Hepatic stellate cell (primary cell): ENCODE measurements at regions not wholly inside any gene's neighbourhood (a gene's known extent, or its start where the extent isn't known, plus 50 kb on each side); places are given as distances from the start of the nearest gene placed in this dataset.

ENCODE experiments used
- DNase-seq: peaks from one replicate; pipeline ENCODE4 v3.0.0; 2011; ENCODE audit warnings: low spot score

DNA sequence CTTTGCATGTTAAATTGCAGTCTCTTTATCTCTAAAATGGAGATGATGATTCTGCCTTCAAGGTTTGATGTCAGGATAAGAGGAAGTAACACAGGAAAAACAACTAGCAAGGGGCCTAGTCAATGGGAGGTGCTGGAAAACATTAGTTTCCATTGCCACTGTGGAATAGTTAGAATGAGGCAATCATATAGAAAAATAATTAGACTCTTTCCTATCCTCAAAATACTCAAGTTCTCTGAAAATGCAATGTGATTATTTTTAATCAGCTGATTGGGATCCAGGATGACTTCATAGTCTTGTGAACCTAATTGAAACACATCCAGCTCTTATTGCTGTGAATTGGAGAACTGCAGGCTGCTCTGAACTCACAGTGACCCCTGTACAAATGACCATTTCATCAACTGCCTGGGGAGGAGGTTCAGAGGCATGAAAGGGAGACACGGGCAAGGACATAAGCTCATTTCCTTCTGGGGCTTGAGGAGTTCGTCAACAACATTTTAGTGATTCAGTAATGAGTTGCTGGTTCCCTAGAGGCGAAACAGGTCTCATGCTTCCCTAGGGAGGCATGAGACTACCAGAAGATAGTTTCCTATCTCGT lies 422.5 kb downstream of the LPIN1 start:
- DNase-seq: peak; percentile 14

DNA sequence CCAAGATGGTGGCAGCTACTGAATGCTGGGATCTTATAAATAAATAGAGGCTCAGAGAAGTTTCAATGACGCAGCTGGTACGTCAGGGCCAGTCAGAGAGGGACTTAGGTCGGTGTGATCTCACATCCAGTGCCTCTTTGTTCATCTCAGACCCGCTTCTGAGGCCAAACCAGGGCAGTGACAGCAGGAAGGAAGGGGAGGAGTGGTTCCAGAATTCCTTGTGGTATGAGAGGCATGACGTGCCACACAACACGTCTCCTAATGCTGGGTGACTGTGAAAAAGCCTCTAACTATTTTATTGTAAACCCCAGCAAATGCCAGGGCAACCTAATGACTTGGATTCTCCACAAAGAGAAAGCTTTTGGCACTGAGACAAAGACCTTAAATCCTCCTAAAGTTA lies 423.3 kb downstream of the LPIN1 start:
- peak; percentile 78 for DNase-seq

DNA sequence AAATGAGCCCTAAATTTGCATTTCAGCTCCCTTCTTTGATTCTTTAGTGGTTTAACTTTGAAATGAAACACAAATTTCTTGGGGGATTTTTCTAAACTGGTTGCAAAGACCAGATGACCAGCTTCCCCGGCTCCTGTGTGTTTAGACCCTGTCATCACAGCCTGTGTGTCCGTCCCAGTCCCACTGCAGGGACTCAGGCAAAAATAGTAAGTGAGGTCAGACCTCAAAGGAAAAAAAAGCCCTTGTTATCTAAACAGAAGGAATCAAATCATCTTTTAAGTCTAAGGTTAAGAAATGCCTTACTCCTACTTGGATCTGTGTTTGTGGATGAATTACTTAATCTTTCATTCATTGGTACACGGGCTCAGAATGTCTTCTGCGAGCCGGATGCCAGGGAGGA lies 423.7 kb downstream of the LPIN1 start:
- DNase-seq: peak; percentile 34

DNA sequence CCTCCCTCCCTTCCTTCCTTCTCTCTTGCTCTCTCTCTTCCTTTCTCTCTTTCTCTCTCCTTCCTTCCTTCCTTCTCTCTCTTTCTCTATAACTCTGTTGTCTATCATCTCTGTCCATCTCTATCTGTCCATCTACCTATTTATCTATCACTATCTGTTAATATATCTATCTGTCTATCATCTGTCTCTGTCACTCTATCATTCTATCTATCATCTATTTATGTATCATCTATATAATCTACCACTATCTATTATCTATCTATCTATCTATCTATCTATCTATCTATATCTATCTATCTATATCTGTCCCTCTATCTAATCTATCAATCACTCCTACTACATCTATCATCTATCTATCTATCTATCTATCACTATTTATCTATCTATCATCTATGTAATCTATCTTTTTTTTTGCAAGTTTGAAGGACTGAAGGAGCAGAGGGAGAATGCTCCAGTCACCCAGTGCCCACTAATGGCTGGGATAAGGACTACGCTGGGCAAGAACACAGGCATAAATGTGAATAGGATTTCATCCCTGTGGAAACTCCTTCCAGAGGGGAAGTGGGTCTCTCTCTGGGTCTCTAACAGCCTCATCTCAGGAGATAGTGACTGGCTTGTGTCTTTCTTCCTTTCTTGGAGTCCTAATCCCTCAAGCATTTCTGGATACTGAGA lies 427.0 kb downstream of the LPIN1 start:
- no peak for DNase-seq

DNA sequence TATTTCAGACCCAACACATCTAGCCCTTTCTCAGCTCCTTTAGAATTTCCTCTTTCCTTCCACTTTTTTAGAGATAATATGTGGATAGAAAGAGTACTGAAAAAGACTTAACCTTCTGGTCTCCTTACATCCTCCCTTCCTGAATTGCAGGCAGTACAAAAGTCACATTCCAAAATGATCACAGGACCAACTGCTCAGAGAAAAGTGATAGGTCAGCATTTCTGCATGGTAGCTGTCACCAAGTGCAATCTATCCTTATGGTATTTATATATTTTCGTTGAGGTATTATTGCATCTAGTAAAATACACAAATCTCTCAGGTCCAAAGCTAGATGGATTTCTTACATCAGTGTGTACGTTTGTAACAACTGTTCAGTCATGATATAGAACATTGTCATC lies 427.5 kb downstream of the LPIN1 start:
- DNase-seq: no peak

DNA sequence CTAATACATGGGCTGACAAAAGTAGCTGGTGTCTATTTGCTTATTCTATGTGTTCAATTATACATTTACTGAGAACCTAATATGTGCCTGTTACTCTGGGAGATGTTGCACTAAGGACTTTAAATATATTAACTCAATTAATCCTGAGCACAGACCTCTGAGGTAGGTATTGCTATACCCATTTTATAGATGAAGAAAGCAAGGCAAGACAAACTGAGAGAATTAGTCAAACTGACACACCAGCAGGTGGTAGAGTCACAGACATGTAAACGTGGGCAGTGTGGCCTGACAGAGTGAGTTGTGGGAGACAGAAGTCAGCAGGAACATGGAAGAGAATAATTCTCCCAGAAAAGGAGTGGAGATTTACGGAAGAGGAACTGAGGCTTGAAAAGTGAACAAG lies 428.9 kb downstream of the LPIN1 start:
- DNase-seq: no peak

DNA sequence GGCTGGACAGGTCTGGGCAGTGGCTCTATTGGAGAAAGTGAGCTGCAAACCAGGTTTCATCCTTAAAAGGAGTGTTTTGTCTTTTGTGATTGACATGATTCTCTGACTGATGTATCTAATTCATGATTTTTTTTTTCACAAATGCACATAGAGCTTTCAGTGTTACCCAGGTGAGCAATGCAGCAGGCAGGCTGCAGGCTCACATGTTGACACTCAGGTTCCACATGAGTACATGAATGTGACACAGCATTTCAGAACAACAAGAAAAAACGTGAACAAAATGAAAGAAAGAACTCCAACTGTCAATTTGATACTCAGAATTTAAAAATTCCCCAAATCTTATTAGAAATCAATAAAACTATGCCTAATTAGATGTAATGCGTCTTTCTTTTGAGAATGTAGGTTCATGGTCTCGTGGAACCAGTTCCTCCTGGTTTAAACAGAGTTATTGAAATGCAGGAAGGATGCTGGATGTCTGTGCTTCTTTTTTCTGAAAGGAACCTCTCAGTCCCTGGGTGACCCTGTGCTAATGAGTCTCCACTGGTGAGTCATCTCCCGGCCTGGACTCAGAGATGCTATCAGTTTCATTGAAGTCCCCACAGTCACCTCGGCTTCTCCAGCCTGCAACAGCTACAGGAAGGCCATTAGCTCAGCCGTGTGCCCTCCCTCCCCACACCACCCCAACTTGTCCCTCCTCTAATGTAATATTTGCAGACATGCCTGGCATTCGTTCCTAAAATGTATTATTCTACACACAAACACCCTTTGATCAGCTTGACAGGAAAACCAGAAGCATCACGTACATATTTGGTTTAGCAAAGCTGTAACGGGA lies 430.4 kb downstream of the LPIN1 start:
- DNase-seq: peak; percentile 72

DNA sequence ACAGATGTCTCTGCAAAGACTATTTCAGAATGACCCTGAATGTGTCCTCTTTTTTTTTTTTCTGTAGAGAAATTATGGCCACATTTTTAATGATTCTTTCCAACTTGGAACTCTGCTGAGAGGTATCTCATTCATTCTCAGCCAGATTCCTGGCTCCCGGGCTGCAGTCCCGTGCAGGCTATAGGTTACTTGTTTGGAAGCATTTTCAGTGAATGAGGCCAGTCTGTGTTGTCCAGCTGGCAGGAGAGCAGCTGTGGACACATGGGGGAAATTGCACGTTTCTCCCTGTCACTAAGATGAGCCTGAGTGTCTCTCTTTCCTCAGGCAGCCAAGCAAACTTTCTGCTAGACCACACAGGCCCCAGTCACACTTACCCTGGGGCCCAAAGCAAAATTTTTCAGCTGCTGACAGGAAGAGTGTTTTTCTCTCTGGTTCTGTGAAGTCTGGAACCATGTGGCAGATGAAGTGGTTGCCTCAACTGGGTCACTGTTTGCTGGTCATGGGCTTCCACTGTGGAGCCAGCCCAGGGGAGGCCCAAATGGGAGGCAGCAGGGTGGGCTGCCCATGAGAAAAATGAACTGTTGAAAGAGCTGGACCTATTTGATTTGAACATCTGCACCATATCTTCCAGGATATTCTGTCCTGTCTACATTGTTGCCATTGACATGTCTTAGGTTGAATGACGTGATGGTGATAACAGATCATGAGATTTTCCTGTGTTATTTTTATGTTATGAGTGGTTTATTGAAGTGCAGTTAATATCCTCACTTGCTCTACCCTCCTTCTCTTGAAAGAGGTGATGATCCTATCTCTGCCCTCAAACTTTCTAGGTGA lies 431.2 kb downstream of the LPIN1 start:
- no peak for DNase-seq

DNA sequence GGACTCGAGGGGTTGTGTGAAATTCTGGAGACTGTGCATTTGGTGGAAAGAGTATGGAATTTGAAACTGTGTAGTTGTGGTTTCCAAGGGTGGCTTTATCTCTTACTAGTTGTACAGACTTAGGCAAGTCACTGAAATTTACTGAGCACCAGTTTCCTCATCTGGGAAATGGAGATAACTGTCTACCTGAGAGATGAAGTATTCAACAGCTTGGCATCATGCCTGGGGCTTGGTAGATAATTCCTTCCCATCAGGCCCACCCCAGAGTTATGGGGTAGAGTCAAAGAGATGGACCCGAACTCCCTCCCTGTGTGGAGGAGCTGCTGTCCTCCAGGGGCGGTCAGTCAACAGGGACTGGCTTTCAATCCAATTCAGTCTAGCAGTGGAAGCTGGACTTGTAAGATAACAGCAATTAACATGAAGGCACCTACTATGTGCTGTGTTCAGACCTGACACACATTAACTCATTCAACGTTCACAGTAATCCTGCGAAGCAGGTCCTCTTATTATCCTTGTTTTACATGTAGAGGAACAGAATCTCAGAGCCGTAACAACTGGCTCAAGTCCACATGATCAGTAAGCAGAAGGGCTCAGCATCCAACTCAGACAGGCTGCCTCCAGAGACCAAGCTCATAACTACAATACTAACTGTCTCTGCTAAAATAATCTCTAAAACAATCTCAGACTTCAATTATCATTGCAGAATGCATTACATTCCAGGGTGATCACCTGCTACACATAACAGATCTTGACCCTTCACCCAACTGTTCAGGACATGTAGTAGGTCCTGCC lies 432.1 kb downstream of the LPIN1 start:
- DNase-seq: no peak

DNA sequence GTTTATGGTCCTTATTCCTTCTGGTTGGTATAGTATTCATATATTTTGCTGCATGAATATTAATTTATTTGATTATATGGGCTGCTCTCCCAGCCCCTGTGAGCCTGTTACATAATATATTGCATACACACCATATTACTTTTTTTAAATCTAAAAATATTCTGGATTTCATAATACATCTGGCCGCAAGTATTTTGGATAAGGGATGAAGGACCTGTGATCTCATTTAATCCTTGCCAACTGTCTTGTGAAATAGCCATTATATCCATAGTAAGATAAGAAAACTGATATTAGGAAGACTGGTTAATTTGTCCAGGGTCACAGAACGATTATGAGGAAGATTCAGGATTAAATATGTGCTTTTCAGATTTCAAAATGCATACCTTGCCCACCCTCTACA lies 433.6 kb downstream of the LPIN1 start:
- DNase-seq: no peak

DNA sequence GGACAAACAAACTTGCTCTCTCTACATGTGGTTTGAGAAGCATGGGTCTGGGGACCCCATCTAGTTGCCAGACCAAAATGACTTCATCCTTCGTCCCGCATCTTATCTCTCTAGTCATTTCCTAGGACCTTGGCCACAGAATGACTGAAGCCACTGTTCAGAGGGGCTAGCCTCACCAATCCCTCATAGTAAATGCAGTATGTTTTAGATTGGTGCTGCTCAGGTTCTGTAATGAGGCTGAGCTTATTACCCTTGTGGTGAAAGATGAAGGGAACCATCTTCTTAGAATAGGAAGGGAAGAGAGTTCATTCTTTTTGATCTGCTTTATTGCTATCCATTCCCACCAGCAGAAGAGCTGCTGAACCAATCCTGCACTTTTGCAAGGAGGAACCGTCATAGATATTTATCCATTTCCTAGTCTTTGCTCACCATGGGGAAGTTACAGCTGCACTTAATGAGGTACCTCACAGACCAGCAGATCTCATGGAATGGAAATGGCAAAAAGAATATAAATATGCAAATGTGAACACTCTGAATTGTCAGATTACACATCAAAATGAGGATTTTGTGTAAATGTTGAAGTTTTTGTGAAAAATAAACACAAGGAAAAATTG lies 436.7 kb downstream of the LPIN1 start:
- DNase-seq: no peak

DNA sequence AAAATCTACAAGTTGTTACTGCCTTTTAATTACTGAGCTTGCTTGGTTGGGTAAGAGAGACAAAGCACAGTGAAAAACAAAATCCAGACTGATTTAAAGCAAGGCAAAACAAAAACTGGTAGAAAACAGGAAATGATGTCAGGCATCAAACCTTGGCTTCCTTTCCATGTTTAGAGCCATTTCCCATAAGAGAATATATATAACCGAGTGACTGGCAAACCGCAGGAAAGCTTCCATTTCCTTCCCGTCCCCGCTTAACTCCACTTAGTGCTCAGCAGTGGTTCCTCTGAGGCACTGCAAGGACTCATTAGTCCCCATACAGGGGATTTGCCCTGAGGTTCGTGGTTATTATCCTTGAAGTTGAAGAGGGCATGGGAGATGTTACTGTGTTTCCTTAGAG lies 446.3 kb downstream of the LPIN1 start:
- no peak for DNase-seq

DNA sequence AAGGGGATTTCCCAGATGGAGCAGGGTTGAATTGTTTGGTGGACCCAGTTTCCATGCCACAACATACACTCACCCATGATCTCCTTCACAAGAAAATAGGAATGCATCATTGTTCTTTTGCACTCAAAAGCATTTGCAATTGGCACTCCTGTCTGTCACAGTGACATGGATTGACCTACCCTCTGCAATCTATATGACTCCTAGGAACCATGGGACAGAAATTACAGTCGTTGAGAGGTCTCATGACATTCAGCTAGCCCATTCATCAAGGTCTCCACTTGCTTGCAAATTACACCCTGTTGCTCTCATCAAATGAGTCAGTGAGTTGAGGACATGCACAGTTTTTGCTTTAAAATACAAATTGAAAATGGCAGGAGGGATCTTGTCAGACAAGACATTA lies 448.5 kb downstream of the LPIN1 start:
- no peak for DNase-seq

DNA sequence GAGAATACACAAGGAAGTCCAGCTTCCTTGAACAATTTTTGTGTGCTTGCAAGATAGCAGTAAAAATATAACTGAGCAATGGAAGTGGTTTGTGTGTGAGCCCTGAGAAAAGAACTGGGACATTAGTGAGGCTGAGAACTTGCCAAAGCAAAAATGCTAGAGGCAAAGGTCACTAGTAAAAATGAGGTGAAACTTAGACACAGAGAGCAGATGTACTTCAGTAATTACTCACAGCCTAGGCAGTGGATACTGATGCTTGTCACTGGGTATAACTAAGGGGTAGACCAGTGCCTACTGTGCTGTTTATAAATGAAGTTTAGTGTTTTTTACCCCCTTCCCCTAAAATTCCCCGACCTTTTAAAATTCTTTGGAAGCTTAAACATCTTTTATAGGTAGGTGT lies 450.1 kb downstream of the LPIN1 start:
- DNase-seq: no peak

DNA sequence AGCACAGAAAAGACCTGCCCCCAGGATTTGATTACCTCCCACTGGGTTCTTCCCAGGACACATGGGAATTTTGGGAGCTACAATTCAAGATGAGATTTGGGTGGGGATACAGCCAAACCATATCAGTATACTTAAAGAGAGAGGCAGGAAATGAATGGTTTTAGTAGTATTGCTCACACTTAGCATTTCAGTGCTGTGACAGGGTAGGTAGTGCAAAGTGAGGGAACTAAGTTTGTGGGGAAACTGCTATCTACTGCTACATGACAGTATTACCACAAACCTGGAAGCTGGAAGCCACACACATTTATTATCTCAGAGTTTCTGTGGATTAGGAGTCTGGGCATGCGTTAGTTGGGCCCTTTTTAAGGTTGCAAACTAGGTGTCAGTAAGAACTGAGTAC lies 450.7 kb downstream of the LPIN1 start:
- DNase-seq: no peak

DNA sequence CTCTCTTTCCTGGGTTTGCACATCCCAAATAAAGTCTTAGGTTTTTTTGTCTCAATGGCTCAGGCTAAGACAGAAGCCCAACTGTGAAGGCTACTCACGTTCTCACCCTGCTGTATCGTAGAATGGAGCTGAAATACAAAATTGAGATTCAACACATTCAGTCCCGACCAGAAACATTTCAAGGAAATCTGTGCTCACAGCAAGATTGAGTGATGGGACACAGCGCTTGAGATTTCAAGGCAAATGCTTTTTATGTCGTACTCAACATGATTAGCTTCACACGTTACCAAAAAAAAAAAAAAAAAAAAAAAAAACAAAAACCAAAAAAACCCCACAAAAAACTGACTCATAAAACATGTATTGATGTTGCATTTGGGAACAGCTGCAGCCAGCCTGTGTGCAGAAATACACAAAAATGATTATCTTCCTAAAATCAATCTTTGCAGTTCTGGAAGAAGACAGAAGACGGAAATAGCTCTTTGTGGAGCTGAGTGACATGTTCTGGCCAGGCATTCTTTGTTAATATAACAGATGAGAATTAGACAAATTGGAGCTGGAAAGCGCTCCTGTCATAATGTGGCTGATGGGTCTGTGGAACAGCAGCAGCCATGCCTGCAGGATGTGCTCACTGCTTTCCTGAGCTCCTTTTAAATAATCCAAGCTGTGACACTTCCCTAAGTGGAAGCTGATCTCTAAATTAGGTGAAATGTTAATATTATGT lies 453.2 kb downstream of the LPIN1 start:
- DNase-seq: no peak

DNA sequence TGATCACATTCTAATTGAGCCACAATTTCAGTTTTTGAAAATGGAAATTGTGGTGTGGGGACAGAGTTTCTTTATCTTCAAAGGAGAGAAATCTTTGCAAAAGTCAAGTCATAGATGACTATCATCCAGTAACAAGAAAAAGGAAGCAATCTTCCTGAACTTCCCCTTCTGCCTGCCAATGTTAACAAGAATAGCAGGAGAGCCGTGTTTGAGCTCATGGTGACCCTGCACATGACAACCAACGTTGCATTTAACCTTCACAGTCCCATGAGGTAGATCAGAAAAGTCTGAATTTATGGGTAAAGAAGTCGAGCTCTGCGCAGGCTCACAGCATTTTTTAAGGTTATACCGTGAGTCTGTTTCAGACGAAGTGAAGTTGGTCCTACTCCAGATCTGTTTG lies 454.9 kb downstream of the LPIN1 start:
- DNase-seq: no peak

DNA sequence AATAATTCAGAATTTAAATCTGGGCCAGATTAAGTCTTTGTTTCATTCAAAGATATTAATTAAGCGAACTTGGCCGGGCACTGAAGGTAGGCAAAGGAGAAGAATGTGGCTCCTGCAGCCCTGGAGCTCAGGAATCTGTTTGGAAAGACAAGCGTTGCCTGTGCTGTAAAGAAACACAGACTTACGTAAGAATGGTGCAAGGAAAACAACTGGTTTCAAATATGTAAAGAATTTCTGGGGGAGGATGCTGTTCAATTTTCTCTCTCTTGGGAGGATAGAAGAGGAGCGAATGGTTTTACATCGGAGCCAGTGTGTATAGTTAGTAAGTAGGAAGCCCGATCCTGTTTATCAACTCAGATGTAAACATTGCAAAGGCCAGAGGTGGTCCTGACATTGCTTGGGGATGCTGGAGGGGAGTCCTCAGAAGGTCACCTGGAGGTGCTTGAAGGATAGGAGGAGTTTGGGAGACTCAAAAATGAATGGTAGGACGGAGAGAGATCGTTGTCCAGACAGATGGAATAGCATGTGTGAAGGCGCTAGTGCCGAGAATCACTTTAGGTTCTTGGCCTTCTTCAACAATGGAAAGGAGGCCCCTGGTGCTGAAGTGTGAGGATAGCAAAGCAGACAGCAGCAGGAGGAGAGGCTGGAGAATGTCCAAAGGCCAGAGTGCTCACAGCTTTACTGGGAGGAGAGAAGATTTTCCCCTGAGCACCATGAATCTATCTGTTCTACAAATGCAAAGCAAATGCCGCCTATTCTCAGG lies 456.1 kb downstream of the LPIN1 start:
- DNase-seq: no peak

DNA sequence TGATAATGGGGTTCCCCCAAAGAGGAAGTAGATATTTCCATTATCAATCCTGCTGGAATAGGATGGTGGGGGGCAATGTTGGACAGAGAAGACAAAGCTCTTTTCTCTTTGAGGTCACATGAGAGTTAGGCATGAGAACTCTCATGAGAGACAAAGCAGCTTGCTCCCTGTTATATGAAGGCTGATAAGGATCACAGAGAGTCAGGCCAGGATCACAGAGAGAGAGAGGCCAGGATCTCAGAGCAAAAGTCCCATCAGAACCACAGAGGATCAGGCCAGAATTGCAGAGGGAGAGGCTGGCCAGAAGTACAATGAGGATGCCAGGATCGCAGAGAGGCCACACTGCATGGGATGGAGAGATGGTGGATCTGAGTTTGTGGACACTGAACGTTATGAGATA lies 457.1 kb downstream of the LPIN1 start:
- no peak for DNase-seq

DNA sequence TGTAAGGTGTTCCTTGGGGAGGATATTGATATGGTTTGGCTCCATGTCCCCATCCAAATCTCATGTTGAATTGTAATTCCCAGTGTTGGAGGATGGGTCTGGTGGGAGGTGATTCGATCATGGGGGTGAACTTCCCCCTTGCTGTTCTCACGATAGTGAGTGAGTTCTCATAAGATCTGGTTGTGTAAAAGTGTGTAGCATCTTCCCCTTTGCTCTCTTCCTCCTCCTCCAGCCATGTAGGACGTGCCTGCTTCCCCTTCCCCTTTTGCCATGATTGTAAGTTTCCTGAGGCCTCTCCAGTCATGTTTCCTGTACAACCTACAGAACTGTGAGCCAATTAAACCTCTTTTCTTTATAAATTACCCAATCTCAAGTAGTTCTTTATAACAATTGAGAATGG lies 458.7 kb downstream of the LPIN1 start:
- DNase-seq: no peak
